ENCODE measurements at regions not wholly inside any gene's neighbourhood (a gene's known extent, or its start where the extent isn't known, plus 50 kb on each side); places are given as distances from the start of the nearest gene placed in this dataset.

GRCh38 chr9:88682431-88682831 lies 147.5 kb downstream of the NXNL2 start:
- no CpG with 5 or more reads among the region's 12 CpGs for WGBS, 2 donors (ENCODE audit: low coverage in 1 of 2)

GRCh38 chr9:88684046-88684445 lies 149.1 kb downstream of the NXNL2 start:
- no peaks in the 10 kb centered on the region for H3K4me1 ChIP-seq
- H3K27me3 ChIP-seq: no peaks in the 10 kb centered on the region
- WGBS, 2 donors (ENCODE audit: low coverage in 1 of 2): 81 to 85% methylated on average over 5 to 6 of the region's 8 CpGs
- TF ChIP-seq CTCF (IDR thresholded peaks at IDR 0.05) (no peak), POLR2A (IDR thresholded peaks at IDR 0.05) (no peak), EP300 (IDR thresholded peaks at IDR 0.05) (no peak), POLR2AphosphoS5 (IDR thresholded peaks at IDR 0.05) (no peak)
- no peak overlapping the region for H3K27ac ChIP-seq
- H3K4me3 ChIP-seq: no peak overlapping the region
- no peaks in the 10 kb centered on the region for H3K36me3 ChIP-seq
- no peak for ATAC-seq
- no peaks in the 10 kb centered on the region for H3K9me3 ChIP-seq

More at GRCh38 chr9:88682431-88682831, 147.5 kb downstream of the NXNL2 start:
- no peak overlapping the region for H3K4me3 ChIP-seq
- no peaks in the 10 kb centered on the region for H3K4me1 ChIP-seq
- TF ChIP-seq EP300 (IDR thresholded peaks at IDR 0.05) (no peak), POLR2AphosphoS5 (IDR thresholded peaks at IDR 0.05) (peak; percentile 72)
- peak; percentile 50 for ATAC-seq
- H3K9me3 ChIP-seq: no peaks in the 10 kb centered on the region
- no peaks in the 10 kb centered on the region for H3K36me3 ChIP-seq
- H3K27me3 ChIP-seq: no peaks in the 10 kb centered on the region
- H3K27ac ChIP-seq: no peak overlapping the region

GRCh38 chr9:88684845-88685244 lies 149.9 kb downstream of the NXNL2 start:
- WGBS, 2 donors (ENCODE audit: low coverage in 1 of 2): 76 to 85% methylated on average over 8 to 10 of the region's 10 CpGs
- no peak for ATAC-seq

GRCh38 chr9:88685966-88686365 lies 151.0 kb downstream of the NXNL2 start:
- no peaks in the 10 kb centered on the region for H3K27me3 ChIP-seq
- no CpG with 5 or more reads among the region's 22 CpGs for WGBS, 2 donors (ENCODE audit: low coverage in 1 of 2)
- H3K4me1 ChIP-seq: no peaks in the 10 kb centered on the region
- no peaks in the 10 kb centered on the region for H3K9me3 ChIP-seq
- H3K27ac ChIP-seq: no peak overlapping the region
- no peak for ATAC-seq
- no peak for TF ChIP-seq POLR2A (IDR thresholded peaks at IDR 0.05)
- TF ChIP-seq EP300 (IDR thresholded peaks at IDR 0.05): no peak
- TF ChIP-seq POLR2AphosphoS5 (IDR thresholded peaks at IDR 0.05): no peak
- TF ChIP-seq CTCF (IDR thresholded peaks at IDR 0.05): no peak
- H3K36me3 ChIP-seq: no peaks in the 10 kb centered on the region
- no peak overlapping the region for H3K4me3 ChIP-seq

More at GRCh38 chr9:88684845-88685244, 149.9 kb downstream of the NXNL2 start:
- no peak overlapping the region for H3K4me3 ChIP-seq
- H3K4me1 ChIP-seq: no peaks in the 10 kb centered on the region
- TF ChIP-seq EP300 (IDR thresholded peaks at IDR 0.05) (no peak), POLR2A (IDR thresholded peaks at IDR 0.05) (no peak), POLR2AphosphoS5 (IDR thresholded peaks at IDR 0.05) (no peak), CTCF (IDR thresholded peaks at IDR 0.05) (no peak)
- no peak overlapping the region for H3K27ac ChIP-seq
- no peaks in the 10 kb centered on the region for H3K9me3 ChIP-seq
- no peaks in the 10 kb centered on the region for H3K27me3 ChIP-seq
- no peaks in the 10 kb centered on the region for H3K36me3 ChIP-seq

GRCh38 chr9:88689509-88690298 lies 154.7 kb downstream of the NXNL2 start:
- H3K27ac ChIP-seq: no peak overlapping the region
- WGBS, 2 donors (ENCODE audit: low coverage in 1 of 2): 76 to 83% methylated on average over 3 to 5 of the region's 6 CpGs
- no peaks in the 10 kb centered on the region for H3K27me3 ChIP-seq
- no peaks in the 10 kb centered on the region for H3K36me3 ChIP-seq
- no peak for ATAC-seq
- H3K4me1 ChIP-seq: no peaks in the 10 kb centered on the region
- no peak overlapping the region for H3K4me3 ChIP-seq
- TF ChIP-seq CTCF (IDR thresholded peaks at IDR 0.05): no peak
- TF ChIP-seq POLR2AphosphoS5 (IDR thresholded peaks at IDR 0.05): no peak
- TF ChIP-seq POLR2A (IDR thresholded peaks at IDR 0.05): no peak
- TF ChIP-seq EP300 (IDR thresholded peaks at IDR 0.05): no peak
- H3K9me3 ChIP-seq: peaks cover 0 to 4% (median 0%) of the 10 kb centered on the region in 3 donors

Data from gastroesophageal sphincter (tissue), 4 donors.